Transverse colon (tissue), 4 donors: ENCODE measurements at regions not wholly inside any gene's neighbourhood (a gene's known extent, or its start where the extent isn't known, plus 50 kb on each side); places are given as distances from the start of the nearest gene placed in this dataset.

Source experiments
- DNase-seq: peaks from one replicate; pipeline ENCODE4 v3.0.0-alpha.2; 2019
- H3K27ac ChIP-seq, 4 donors: fragments of 200-600 bp; sonication (generic); 2 replicates each; pipeline ENCODE4 v1.5.1; 2016 to 2018; ENCODE audit warnings: inconsistent platforms in 4 of 4
- H3K27me3 ChIP-seq: fragments of 200-600 bp; sonication (generic); 2 replicates; pipeline ENCODE4 v1.5.1; 2017; ENCODE audit warnings: inconsistent platforms
- H3K36me3 ChIP-seq, 4 donors: fragments of 200-600 bp; sonication (generic); 2 replicates each; pipeline ENCODE4 v1.5.1; 2017 to 2019; ENCODE audit warnings: inconsistent platforms in 4 of 4
- H3K4me1 ChIP-seq, 4 donors: fragments of 200-600 bp; sonication (generic); 2 replicates each; pipeline ENCODE4 v1.5.1; 2017 to 2020; ENCODE audit warnings: inconsistent platforms in 4 of 4
- H3K4me3 ChIP-seq, 4 donors: fragments of 200-600 bp; sonication (generic); 1 replicate in 1 of 4; 2 replicates in 3 of 4; pipeline versions ENCODE4 v1.5.1 to v1.6.1; 2017 to 2019; ENCODE audit warnings: inconsistent platforms in 4 of 4
- H3K9me3 ChIP-seq, 2 donors: fragments of 200-600 bp; sonication (generic); 2 replicates each; pipeline ENCODE4 v1.5.1; 2017 to 2019; ENCODE audit warnings: inconsistent platforms in 2 of 2
- EP300 ChIP-seq: sonication (generic); formaldehyde crosslinking; IDR thresholded peaks from one replicate; pipeline ENCODE4 v1.6.1; 2017; ENCODE audit warnings: antibody characterized with exemption, low read depth
- POLR2A ChIP-seq: fragments of 450-650 bp; IDR thresholded peaks from one replicate; pipeline ENCODE4 v1.6.1; 2016; ENCODE audit warnings: antibody characterized with exemption, mild to moderate bottlenecking, moderate library complexity
- POLR2AphosphoS5 ChIP-seq, 3 donors: sonication (generic); formaldehyde crosslinking; IDR thresholded peaks; one replicate each; pipeline ENCODE4 v1.6.1; 2016; ENCODE audit warnings: antibody characterized with exemption in 3 of 3
- WGBS, 2 donors: methylation state at CpG; one replicate each; pipeline ENCODE4 v1.1.5; 2018; ENCODE audit warnings: low coverage in 1 of 2; 5-methylcytosine and 5-hydroxymethylcytosine counted together
- in situ Hi-C, 4 donors: fragments of 200-750 bp; cut with MboI; loops; one replicate each; pipeline versions ENCODE4 v1.15.0 to v1.15.1; 2017; ENCODE audit warnings: low sequenced_read_pairs in 3 of 4, low pct_ligation_motif_present in 1 of 4, low pct_unique_long_range_greater_than_20kb in 1 of 4
- intact Hi-C: fragments of 100-400 bp; cut with DNase I; formaldehyde crosslinking; loops from one replicate; pipeline ENCODE4 v1.15.1; 2023; ENCODE audit warnings: low total_unique reads
- TF ChIP-seq, protein P1 (sequence below), 5 experiments: fragments of 200-600 bp in 3 of 5; fragments of 450-650 bp in 2 of 5; sonication (generic) in 3 of 5; IDR thresholded peaks; 1 replicate in 2 of 5; 2 replicates in 3 of 5; pipeline ENCODE4 v1.5.1; 2016 to 2017; ENCODE audit warnings: antibody characterized with exemption in 5 of 5, inconsistent platforms in 3 of 5, mild to moderate bottlenecking in 2 of 5, moderate library complexity in 1 of 5

- Histone ChIP-seq H3K4me3 (no peak overlapping the region), H3K36me3 (no peaks in the 10 kb centered on the region), H3K9me3 (no peaks in the 10 kb centered on the region), H3K4me1 (peaks cover 0 to 15% (median 2%) of the 10 kb centered on the region in 4 donors), H3K27me3 (no peaks in the 10 kb centered on the region), H3K27ac (no peak overlapping the region)
- 81% methylated on average over 4 of the region's 4 CpGs; no CpG with 5 or more reads in 1 of the 2 donors for WGBS, 2 donors
- TF ChIP-seq POLR2AphosphoS5 (IDR thresholded peaks at IDR 0.05) (no peak), POLR2A (no peak), EP300 (no peak)
- TF ChIP-seq, protein P1, sequence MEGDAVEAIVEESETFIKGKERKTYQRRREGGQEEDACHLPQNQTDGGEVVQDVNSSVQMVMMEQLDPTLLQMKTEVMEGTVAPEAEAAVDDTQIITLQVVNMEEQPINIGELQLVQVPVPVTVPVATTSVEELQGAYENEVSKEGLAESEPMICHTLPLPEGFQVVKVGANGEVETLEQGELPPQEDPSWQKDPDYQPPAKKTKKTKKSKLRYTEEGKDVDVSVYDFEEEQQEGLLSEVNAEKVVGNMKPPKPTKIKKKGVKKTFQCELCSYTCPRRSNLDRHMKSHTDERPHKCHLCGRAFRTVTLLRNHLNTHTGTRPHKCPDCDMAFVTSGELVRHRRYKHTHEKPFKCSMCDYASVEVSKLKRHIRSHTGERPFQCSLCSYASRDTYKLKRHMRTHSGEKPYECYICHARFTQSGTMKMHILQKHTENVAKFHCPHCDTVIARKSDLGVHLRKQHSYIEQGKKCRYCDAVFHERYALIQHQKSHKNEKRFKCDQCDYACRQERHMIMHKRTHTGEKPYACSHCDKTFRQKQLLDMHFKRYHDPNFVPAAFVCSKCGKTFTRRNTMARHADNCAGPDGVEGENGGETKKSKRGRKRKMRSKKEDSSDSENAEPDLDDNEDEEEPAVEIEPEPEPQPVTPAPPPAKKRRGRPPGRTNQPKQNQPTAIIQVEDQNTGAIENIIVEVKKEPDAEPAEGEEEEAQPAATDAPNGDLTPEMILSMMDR (IDR thresholded peaks at IDR 0.05): no peak
- in situ Hi-C loops: no loop called here
- intact Hi-C loops: no loop called here
- no peak for DNase-seq
These were observed 76.7 kb upstream of the EIF5 start for GRCh38 chr14:103257211-103257962.

DNA sequence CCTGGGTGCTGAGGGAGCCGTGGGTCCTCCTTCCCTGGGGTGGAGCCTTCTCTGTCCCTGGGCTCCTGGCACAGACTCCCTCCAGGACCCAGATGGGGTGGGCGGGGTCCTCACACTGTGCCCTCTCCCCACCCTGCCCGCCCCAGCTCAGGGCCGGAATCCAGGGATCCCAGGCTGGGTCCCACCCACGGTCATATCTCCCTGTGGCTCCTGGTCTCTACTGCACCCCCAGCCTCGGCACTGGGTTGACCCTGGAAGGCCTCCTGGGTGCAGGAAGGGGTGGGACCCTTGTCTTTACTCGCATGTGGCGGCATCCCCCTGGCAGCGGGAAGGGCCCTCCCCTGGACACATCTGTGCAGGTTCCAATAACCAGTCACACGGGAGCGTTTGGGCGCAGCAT is 75.8 kb upstream of the EIF5 start:
- DNase-seq: no peak
- intact Hi-C loops: no loop called here
- Histone ChIP-seq H3K4me3 (no peak overlapping the region), H3K36me3 (no peaks in the 10 kb centered on the region), H3K9me3 (no peaks in the 10 kb centered on the region), H3K4me1 (peaks cover 0 to 15% (median 2%) of the 10 kb centered on the region in 4 donors), H3K27ac (no peak overlapping the region), H3K27me3 (no peaks in the 10 kb centered on the region)
- 85% methylated on average over 12 of the region's 12 CpGs; no CpG with 5 or more reads in 1 of the 2 donors for WGBS, 2 donors
- TF ChIP-seq POLR2A (no peak), EP300 (no peak), POLR2AphosphoS5 (IDR thresholded peaks at IDR 0.05) (no peak)
- TF ChIP-seq, protein P1 (IDR thresholded peaks at IDR 0.05): no peak
- in situ Hi-C loops: no loop called here

DNA sequence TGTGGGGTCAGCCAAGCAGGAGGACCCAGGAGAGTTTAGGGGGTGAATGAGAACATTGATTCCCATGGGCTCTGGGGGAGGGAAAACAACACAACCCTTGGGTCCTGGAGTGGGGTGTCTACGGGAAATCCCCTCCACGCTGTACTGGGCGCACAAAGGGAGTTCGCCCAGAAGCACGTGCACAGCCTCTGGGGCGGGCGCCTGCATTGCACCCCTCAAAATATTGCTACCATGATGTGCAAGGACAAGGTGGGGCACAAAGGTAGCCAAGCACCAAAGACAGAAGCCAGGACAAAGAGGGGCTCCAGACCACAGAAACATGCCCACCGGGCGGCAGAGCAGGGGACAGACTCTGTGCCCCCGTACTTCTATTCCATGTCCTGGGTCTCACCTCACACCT is 74.9 kb upstream of the EIF5 start:
- Histone ChIP-seq H3K36me3 (no peaks in the 10 kb centered on the region), H3K27me3 (no peaks in the 10 kb centered on the region), H3K4me3 (no peak overlapping the region), H3K9me3 (no peaks in the 10 kb centered on the region), H3K4me1 (peaks cover 0 to 10% (median 2%) of the 10 kb centered on the region in 4 donors), H3K27ac (no peak overlapping the region)
- in situ Hi-C loops: no loop called here
- intact Hi-C loops: no loop called here
- no peak for DNase-seq
- WGBS, 2 donors: 81 to 96% methylated on average over 7 to 10 of the region's 10 CpGs
- TF ChIP-seq, protein P1 (IDR thresholded peaks at IDR 0.05): no peak
- TF ChIP-seq POLR2AphosphoS5 (IDR thresholded peaks at IDR 0.05): no peak
- TF ChIP-seq POLR2A: no peak
- TF ChIP-seq EP300: no peak

GRCh38 chr14:103259801-103260628 is 74.0 kb upstream of the EIF5 start:
- peak overlapping the region; percentile 12 to 61 (median 40) for H3K4me3 ChIP-seq
- H3K27me3 ChIP-seq: no peaks in the 10 kb centered on the region
- in situ Hi-C loops: no loop called here
- DNase-seq: peak; percentile 43
- intact Hi-C loops: no loop called here
- peaks cover 0 to 10% (median 2%) of the 10 kb centered on the region in 4 donors for H3K4me1 ChIP-seq
- no peaks in the 10 kb centered on the region for H3K36me3 ChIP-seq
- H3K9me3 ChIP-seq: no peaks in the 10 kb centered on the region
- TF ChIP-seq, protein P1 (IDR thresholded peaks at IDR 0.05): no peak
- TF ChIP-seq POLR2AphosphoS5 (IDR thresholded peaks at IDR 0.05) (no peak), POLR2A (no peak), EP300 (no peak)
- 50 to 72% methylated on average over 8 to 18 of the region's 19 CpGs for WGBS, 2 donors
- H3K27ac ChIP-seq: peak overlapping the region; percentile 73 to 84 (median 80)
